Hepatocyte (in vitro differentiated cells): ENCODE measurements at regions not wholly inside any gene's neighbourhood (a gene's known extent, or its start where the extent isn't known, plus 50 kb on each side); places are given as distances from the start of the nearest gene placed in this dataset.

Source experiments
- DNase-seq: peaks from one replicate; pipeline ENCODE4 v3.0.0-alpha.2; 2016; ENCODE audit warnings: low spot score
- H2AFZ ChIP-seq: fragments of 200-600 bp; sonication (generic); 2 replicates; pipeline ENCODE4 v1.6.0; 2016; ENCODE audit warnings: antibody characterized with exemption, mild to moderate bottlenecking
- H3K27ac ChIP-seq: fragments of 200-600 bp; sonication (generic); 2 replicates; pipeline ENCODE4 v1.5.1; 2016; ENCODE audit warnings: mild to moderate bottlenecking
- H3K27me3 ChIP-seq: fragments of 200-600 bp; sonication (generic); 2 replicates; pipeline ENCODE4 v1.6.1; 2016
- H3K36me3 ChIP-seq: fragments of 200-600 bp; sonication (generic); replicated peaks from 2 replicates; pipeline ENCODE4 v1.5.1; 2016; ENCODE audit warnings: low read depth; ENCODE audit not compliant: insufficient read depth
- H3K4me1 ChIP-seq: fragments of 200-600 bp; sonication (generic); 2 replicates; pipeline ENCODE4 v1.5.1; 2016; ENCODE audit warnings: mild to moderate bottlenecking, moderate library complexity; ENCODE audit not compliant: insufficient read depth
- H3K4me2 ChIP-seq: fragments of 200-600 bp; sonication (generic); 2 replicates; pipeline ENCODE4 v1.6.0; 2016
- H3K4me3 ChIP-seq: fragments of 200-600 bp; sonication (generic); 2 replicates; pipeline ENCODE4 v1.5.1; 2016; ENCODE audit warnings: mild to moderate bottlenecking
- H3K79me2 ChIP-seq: fragments of 200-600 bp; sonication (generic); 2 replicates; pipeline ENCODE4 v1.6.0; 2017; ENCODE audit warnings: mild to moderate bottlenecking
- H3K9me2 ChIP-seq: fragments of 200-600 bp; sonication (generic); replicated peaks from 2 replicates; pipeline ENCODE4 v1.6.0; 2017; ENCODE audit warnings: mild to moderate bottlenecking; ENCODE audit not compliant: insufficient read depth
- H3K9me3 ChIP-seq: fragments of 200-600 bp; sonication (generic); 2 replicates; pipeline ENCODE4 v1.5.1; 2016; ENCODE audit warnings: low read depth, mild to moderate bottlenecking
- H4K20me1 ChIP-seq: fragments of 200-600 bp; sonication (generic); 2 replicates; pipeline ENCODE4 v1.6.0; 2016; ENCODE audit warnings: mild to moderate bottlenecking; ENCODE audit not compliant: insufficient read depth, poor library complexity, severe bottlenecking
- CTCF ChIP-seq: fragments of 200-600 bp; sonication (generic); IDR thresholded peaks from 2 replicates; pipeline ENCODE4 v1.5.1; 2016; ENCODE audit warnings: antibody characterized with exemption, mild to moderate bottlenecking; ENCODE audit not compliant: poor library complexity
- EZH2 ChIP-seq: fragments of 200-600 bp; sonication (generic); IDR thresholded peaks from 2 replicates; pipeline ENCODE4 v1.6.1; 2016; ENCODE audit warnings: antibody characterized with exemption, mild to moderate bottlenecking, borderline replicate concordance
- EZH2phosphoT487 ChIP-seq: fragments of 200-600 bp; sonication (generic); IDR thresholded peaks from one replicate; pipeline ENCODE4 v1.6.1; 2018; ENCODE audit warnings: antibody characterized with exemption, mild to moderate bottlenecking, low read depth, moderate library complexity; ENCODE audit not compliant: unreplicated experiment, severe bottlenecking
- WGBS: methylation state at CpG from one replicate; pipeline ENCODE4 v1.1.6; 2016; ENCODE audit warnings: low lambda C conversion rate; ENCODE audit errors: missing lambda C conversion rate; 5-methylcytosine and 5-hydroxymethylcytosine counted together

- no peak overlapping the region for H3K4me2 ChIP-seq
- 82% methylated on average over 2 of the region's 2 CpGs for WGBS
- H2AFZ ChIP-seq: no peak overlapping the region
- H3K27me3 ChIP-seq: no peaks in the 10 kb centered on the region
- no peak overlapping the region for H3K4me3 ChIP-seq
- H3K4me1 ChIP-seq: no peaks in the 10 kb centered on the region
- no peaks in the 10 kb centered on the region for H3K36me3 ChIP-seq
- DNase-seq: no peak
- no peak overlapping the region for H3K27ac ChIP-seq
- no peaks in the 10 kb centered on the region for H3K9me2 ChIP-seq
- H3K79me2 ChIP-seq: no peaks in the 10 kb centered on the region
- no peaks in the 10 kb centered on the region for H3K9me3 ChIP-seq
- TF ChIP-seq CTCF: no peak
- no peak for TF ChIP-seq EZH2phosphoT487
- no peak for TF ChIP-seq EZH2
- H4K20me1 ChIP-seq: no peaks in the 10 kb centered on the region
Measured at GRCh38 chr7:138278601-138279000, 181.5 kb upstream of the TRIM24 start.

GRCh38 chr7:138282997-138283396 is 177.1 kb upstream of the TRIM24 start:
- Histone ChIP-seq H3K4me1 (no peaks in the 10 kb centered on the region), H3K9me3 (no peaks in the 10 kb centered on the region), H3K27me3 (no peaks in the 10 kb centered on the region), H4K20me1 (no peaks in the 10 kb centered on the region), H3K36me3 (no peaks in the 10 kb centered on the region), H3K4me2 (no peak overlapping the region), H3K4me3 (no peak overlapping the region), H3K79me2 (no peaks in the 10 kb centered on the region), H3K27ac (no peak overlapping the region), H2AFZ (no peak overlapping the region), H3K9me2 (no peaks in the 10 kb centered on the region)
- no peak for TF ChIP-seq CTCF
- TF ChIP-seq EZH2phosphoT487: no peak
- TF ChIP-seq EZH2: no peak
- 61% methylated on average over 5 of the region's 5 CpGs for whole genome bisulfite sequencing
- no peak for DNase-seq

GRCh38 chr7:138285129-138285528 is 174.9 kb upstream of the TRIM24 start:
- Histone ChIP-seq H3K27ac (no peak overlapping the region), H3K9me3 (no peaks in the 10 kb centered on the region), H3K27me3 (no peaks in the 10 kb centered on the region), H3K9me2 (no peaks in the 10 kb centered on the region), H3K79me2 (no peaks in the 10 kb centered on the region), H4K20me1 (no peaks in the 10 kb centered on the region), H3K4me2 (no peak overlapping the region), H3K4me1 (no peaks in the 10 kb centered on the region), H3K4me3 (no peak overlapping the region), H2AFZ (no peak overlapping the region), H3K36me3 (no peaks in the 10 kb centered on the region)
- TF ChIP-seq EZH2phosphoT487 (no peak), EZH2 (no peak), CTCF (no peak)
- 73% methylated on average over 1 of the region's 1 CpG for WGBS
- DNase-seq: no peak

- no peak for DNase-seq
- Histone ChIP-seq H3K79me2 (no peaks in the 10 kb centered on the region), H2AFZ (no peak overlapping the region), H3K27ac (no peak overlapping the region), H3K4me3 (no peak overlapping the region), H3K27me3 (no peaks in the 10 kb centered on the region), H3K36me3 (no peaks in the 10 kb centered on the region), H4K20me1 (no peaks in the 10 kb centered on the region), H3K9me2 (no peaks in the 10 kb centered on the region), H3K9me3 (no peaks in the 10 kb centered on the region), H3K4me1 (no peaks in the 10 kb centered on the region), H3K4me2 (no peak overlapping the region)
- no peak for TF ChIP-seq EZH2
- no peak for TF ChIP-seq EZH2phosphoT487
- TF ChIP-seq CTCF: no peak
- 65% methylated on average over 3 of the region's 3 CpGs for WGBS
Measured at GRCh38 chr7:138286846-138287245, 173.2 kb upstream of the TRIM24 start.
